ENCODE measurements at regions not wholly inside any gene's neighbourhood (a gene's known extent, or its start where the extent isn't known, plus 50 kb on each side); places are given as distances from the start of the nearest gene placed in this dataset.

- TF ChIP-seq, protein P1, sequence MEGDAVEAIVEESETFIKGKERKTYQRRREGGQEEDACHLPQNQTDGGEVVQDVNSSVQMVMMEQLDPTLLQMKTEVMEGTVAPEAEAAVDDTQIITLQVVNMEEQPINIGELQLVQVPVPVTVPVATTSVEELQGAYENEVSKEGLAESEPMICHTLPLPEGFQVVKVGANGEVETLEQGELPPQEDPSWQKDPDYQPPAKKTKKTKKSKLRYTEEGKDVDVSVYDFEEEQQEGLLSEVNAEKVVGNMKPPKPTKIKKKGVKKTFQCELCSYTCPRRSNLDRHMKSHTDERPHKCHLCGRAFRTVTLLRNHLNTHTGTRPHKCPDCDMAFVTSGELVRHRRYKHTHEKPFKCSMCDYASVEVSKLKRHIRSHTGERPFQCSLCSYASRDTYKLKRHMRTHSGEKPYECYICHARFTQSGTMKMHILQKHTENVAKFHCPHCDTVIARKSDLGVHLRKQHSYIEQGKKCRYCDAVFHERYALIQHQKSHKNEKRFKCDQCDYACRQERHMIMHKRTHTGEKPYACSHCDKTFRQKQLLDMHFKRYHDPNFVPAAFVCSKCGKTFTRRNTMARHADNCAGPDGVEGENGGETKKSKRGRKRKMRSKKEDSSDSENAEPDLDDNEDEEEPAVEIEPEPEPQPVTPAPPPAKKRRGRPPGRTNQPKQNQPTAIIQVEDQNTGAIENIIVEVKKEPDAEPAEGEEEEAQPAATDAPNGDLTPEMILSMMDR (conservative IDR thresholded peaks at IDR 0.05; ENCODE audit: low read length), result no peak
- Histone ChIP-seq H3K4me1 (ENCODE audit: insufficient read depth, low read length, poor library complexity, severe bottlenecking) (no peaks in the 10 kb centered on the region), H3K36me3 (ENCODE audit: insufficient read depth, low read length) (no peaks in the 10 kb centered on the region), H3K9me2 (replicated peaks; ENCODE audit: low read depth, low read length) (no peaks in the 10 kb centered on the region), H3K4me2 (ENCODE audit: low read depth, low read length, poor library complexity, severe bottlenecking) (no peak overlapping the region), H3K27me3 (ENCODE audit: insufficient read depth, low read length, poor library complexity, severe bottlenecking) (no peaks in the 10 kb centered on the region), H3K79me2 (ENCODE audit: insufficient read depth, low read length) (no peaks in the 10 kb centered on the region), H2AFZ (ENCODE audit: low read length) (no peak overlapping the region), H3F3A (ENCODE audit: low read depth) (no peaks in the 10 kb centered on the region), H4K20me1 (ENCODE audit: insufficient read depth, low read length, poor library complexity, severe bottlenecking) (no peaks in the 10 kb centered on the region), H3K9me3 (ENCODE audit: insufficient read depth, low read depth, low read length) (peaks cover 2% of the 10 kb centered on the region; the same call in 1 of the 2 replicates), H3K4me3 (ENCODE audit: low read length, poor library complexity, severe bottlenecking) (no peak overlapping the region), H3K9ac (ENCODE audit: low read depth, low read length, poor library complexity, severe bottlenecking) (no peak overlapping the region)
Observed at GRCh38 chr7:63092951-63093350, 905.7 kb upstream of the ZNF722 start.

- Histone ChIP-seq H3K27me3 (ENCODE audit: insufficient read depth, low read length, poor library complexity, severe bottlenecking) (no peaks in the 10 kb centered on the region), H3K9ac (ENCODE audit: low read depth, low read length, poor library complexity, severe bottlenecking) (no peak overlapping the region), H2AFZ (ENCODE audit: low read length) (no peak overlapping the region), H3K9me2 (replicated peaks; ENCODE audit: low read depth, low read length) (no peaks in the 10 kb centered on the region), H3F3A (ENCODE audit: low read depth) (no peaks in the 10 kb centered on the region), H3K4me2 (ENCODE audit: low read depth, low read length, poor library complexity, severe bottlenecking) (no peak overlapping the region), H3K9me3 (ENCODE audit: insufficient read depth, low read depth, low read length) (no peaks in the 10 kb centered on the region; the same call in 1 of the 2 replicates), H3K36me3 (ENCODE audit: insufficient read depth, low read length) (no peaks in the 10 kb centered on the region), H3K4me3 (ENCODE audit: low read length, poor library complexity, severe bottlenecking) (no peak overlapping the region), H3K4me1 (ENCODE audit: insufficient read depth, low read length, poor library complexity, severe bottlenecking) (no peaks in the 10 kb centered on the region), H4K20me1 (ENCODE audit: insufficient read depth, low read length, poor library complexity, severe bottlenecking) (no peaks in the 10 kb centered on the region), H3K79me2 (ENCODE audit: insufficient read depth, low read length) (no peaks in the 10 kb centered on the region)
- TF ChIP-seq EZH2phosphoT487 (IDR thresholded peaks at IDR 0.05; ENCODE audit: borderline replicate concordance), result no peak
- TF ChIP-seq, protein P1 (conservative IDR thresholded peaks at IDR 0.05; ENCODE audit: low read length), result no peak
Observed at GRCh38 chr7:63093481-63093880, 905.2 kb upstream of the ZNF722 start.

DNA sequence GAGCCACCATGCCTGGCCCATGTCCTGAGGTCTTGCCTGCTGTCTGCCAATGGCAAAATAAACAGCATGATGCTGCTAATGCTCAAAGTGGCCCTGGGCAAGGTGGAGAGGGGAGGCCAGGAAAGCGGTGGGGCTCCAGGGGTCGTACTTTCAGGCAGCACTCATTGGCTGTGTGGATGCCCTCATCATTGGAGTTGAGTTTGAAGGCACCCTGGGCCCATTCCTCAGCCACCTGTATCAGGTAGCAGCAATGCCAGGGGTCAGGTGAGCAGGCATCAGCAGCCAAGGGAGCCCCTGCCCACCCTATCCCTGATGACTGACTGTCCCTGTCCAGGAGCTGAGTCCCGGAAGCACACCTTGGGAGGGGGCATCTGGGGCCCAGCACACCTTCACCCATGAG lies 902.5 kb upstream of the ZNF722 start:
- H3K36me3 ChIP-seq (ENCODE audit: insufficient read depth, low read length), result no peaks in the 10 kb centered on the region
- no peak overlapping the region for H3K9ac ChIP-seq (ENCODE audit: low read depth, low read length, poor library complexity, severe bottlenecking)
- H3K79me2 ChIP-seq (ENCODE audit: insufficient read depth, low read length), result no peaks in the 10 kb centered on the region
- H3K27me3 ChIP-seq (ENCODE audit: insufficient read depth, low read length, poor library complexity, severe bottlenecking), result no peaks in the 10 kb centered on the region
- no peak overlapping the region for H2AFZ ChIP-seq (ENCODE audit: low read length)
- H3K4me2 ChIP-seq (ENCODE audit: low read depth, low read length, poor library complexity, severe bottlenecking), result no peak overlapping the region
- no peaks in the 10 kb centered on the region for H3K4me1 ChIP-seq (ENCODE audit: insufficient read depth, low read length, poor library complexity, severe bottlenecking)
- TF ChIP-seq, protein P1 (conservative IDR thresholded peaks at IDR 0.05; ENCODE audit: low read length), result no peak
- no peak for TF ChIP-seq EZH2phosphoT487 (IDR thresholded peaks at IDR 0.05; ENCODE audit: borderline replicate concordance)
- H3K4me3 ChIP-seq (ENCODE audit: low read length, poor library complexity, severe bottlenecking), result no peak overlapping the region
- no peaks in the 10 kb centered on the region for H3F3A ChIP-seq (ENCODE audit: low read depth)
- H3K9me3 ChIP-seq (ENCODE audit: insufficient read depth, low read depth, low read length), result peaks cover 6% of the 10 kb centered on the region; the same call in 1 of the 2 replicates
- no peaks in the 10 kb centered on the region for H3K9me2 ChIP-seq (replicated peaks; ENCODE audit: low read depth, low read length)
- no peaks in the 10 kb centered on the region for H4K20me1 ChIP-seq (ENCODE audit: insufficient read depth, low read length, poor library complexity, severe bottlenecking)

Measured in Loucy (cell line).